Type B pancreatic cell (in vitro differentiated cells): ENCODE measurements at regions not wholly inside any gene's neighbourhood (a gene's known extent, or its start where the extent isn't known, plus 50 kb on each side); places are given as distances from the start of the nearest gene placed in this dataset.

Experiments used
- DNase-seq: peaks from one replicate; pipeline ENCODE4 v3.0.0; 2021; ENCODE audit warnings: mixed read lengths; ENCODE audit not compliant: unreplicated experiment; ENCODE audit errors: extremely low spot score
- H3K27ac Mint-ChIP-seq: 2 replicates; pipeline ENCODE4 v1.8.0; 2021; ENCODE audit warnings: mild to moderate bottlenecking, mixed read lengths
- H3K27me3 Mint-ChIP-seq: 2 replicates; pipeline ENCODE4 v1.8.0; 2021; ENCODE audit warnings: mixed read lengths
- H3K36me3 Mint-ChIP-seq: 2 replicates; pipeline ENCODE4 v1.8.0; 2021; ENCODE audit warnings: mixed read lengths
- H3K4me1 Mint-ChIP-seq: one replicate; pipeline ENCODE4 v1.8.0; 2021; ENCODE audit warnings: mixed read lengths; ENCODE audit not compliant: unreplicated experiment
- H3K4me3 Mint-ChIP-seq: 2 replicates; pipeline ENCODE4 v1.8.0; 2021; ENCODE audit warnings: mild to moderate bottlenecking, mixed read lengths
- H3K9me3 Mint-ChIP-seq: 2 replicates; pipeline ENCODE4 v1.8.0; 2021; ENCODE audit warnings: mixed read lengths
- CTCF ChIP-seq: fragments of 200-600 bp; sonication (generic); conservative IDR thresholded peaks from 2 replicates; pipeline ENCODE4 v1.5.0; 2021; ENCODE audit warnings: antibody characterized with exemption, mild to moderate bottlenecking

- Mint-ChIP-seq H3K36me3 (peaks cover 2% of the 10 kb centered on the region), H3K9me3 (peaks cover 3% of the 10 kb centered on the region), H3K4me1 (peaks cover 11% of the 10 kb centered on the region), H3K27me3 (no peaks in the 10 kb centered on the region), H3K4me3 (no peak overlapping the region), H3K27ac (peak overlapping the region; percentile 60)
- no peak for TF ChIP-seq CTCF
- DNase-seq: no peak
Measured at GRCh38 chr3:82001276-82001923, 240.0 kb upstream of the GBE1 start.

- H3K36me3 Mint-ChIP-seq: peaks cover 3% of the 10 kb centered on the region
- no peaks in the 10 kb centered on the region for H3K27me3 Mint-ChIP-seq
- peaks cover 6% of the 10 kb centered on the region for H3K9me3 Mint-ChIP-seq
- H3K4me1 Mint-ChIP-seq: peaks cover 11% of the 10 kb centered on the region
- DNase-seq: no peak
- peak overlapping the region; percentile 60 for H3K27ac Mint-ChIP-seq
- peak overlapping the region; percentile 50 for H3K4me3 Mint-ChIP-seq
- no peak for TF ChIP-seq CTCF
Measured at GRCh38 chr3:82000773-82001172, 239.3 kb upstream of the GBE1 start.

- no peak for TF ChIP-seq CTCF
- H3K27ac Mint-ChIP-seq: peak overlapping the region; percentile 60
- peaks cover 11% of the 10 kb centered on the region for H3K4me1 Mint-ChIP-seq
- H3K27me3 Mint-ChIP-seq: no peaks in the 10 kb centered on the region
- DNase-seq: no peak
- peaks cover 3% of the 10 kb centered on the region for H3K36me3 Mint-ChIP-seq
- H3K4me3 Mint-ChIP-seq: peak overlapping the region; percentile 50
- H3K9me3 Mint-ChIP-seq: peaks cover 6% of the 10 kb centered on the region
Measured at GRCh38 chr3:82000350-82000749, 238.9 kb upstream of the GBE1 start.

GRCh38 chr3:81998907-81999306 is 237.5 kb upstream of the GBE1 start:
- Mint-ChIP-seq H3K4me1 (peaks cover 11% of the 10 kb centered on the region), H3K4me3 (no peak overlapping the region), H3K36me3 (peaks cover 3% of the 10 kb centered on the region), H3K27me3 (no peaks in the 10 kb centered on the region), H3K9me3 (peaks cover 6% of the 10 kb centered on the region), H3K27ac (no peak overlapping the region)
- no peak for TF ChIP-seq CTCF
- no peak for DNase-seq

- H3K36me3 Mint-ChIP-seq: peaks cover 3% of the 10 kb centered on the region
Measured at GRCh38 chr3:81998139-81998755, 236.8 kb upstream of the GBE1 start.

More at GRCh38 chr3:81998139-81998755, 236.8 kb upstream of the GBE1 start:
- Mint-ChIP-seq H3K4me3 (no peak overlapping the region), H3K27me3 (no peaks in the 10 kb centered on the region), H3K9me3 (peaks cover 6% of the 10 kb centered on the region), H3K4me1 (peaks cover 9% of the 10 kb centered on the region), H3K27ac (no peak overlapping the region)
- DNase-seq: no peak
- no peak for TF ChIP-seq CTCF
